ENCODE measurements at regions not wholly inside any gene's neighbourhood (a gene's known extent, or its start where the extent isn't known, plus 50 kb on each side); places are given as distances from the start of the nearest gene placed in this dataset.

DNA sequence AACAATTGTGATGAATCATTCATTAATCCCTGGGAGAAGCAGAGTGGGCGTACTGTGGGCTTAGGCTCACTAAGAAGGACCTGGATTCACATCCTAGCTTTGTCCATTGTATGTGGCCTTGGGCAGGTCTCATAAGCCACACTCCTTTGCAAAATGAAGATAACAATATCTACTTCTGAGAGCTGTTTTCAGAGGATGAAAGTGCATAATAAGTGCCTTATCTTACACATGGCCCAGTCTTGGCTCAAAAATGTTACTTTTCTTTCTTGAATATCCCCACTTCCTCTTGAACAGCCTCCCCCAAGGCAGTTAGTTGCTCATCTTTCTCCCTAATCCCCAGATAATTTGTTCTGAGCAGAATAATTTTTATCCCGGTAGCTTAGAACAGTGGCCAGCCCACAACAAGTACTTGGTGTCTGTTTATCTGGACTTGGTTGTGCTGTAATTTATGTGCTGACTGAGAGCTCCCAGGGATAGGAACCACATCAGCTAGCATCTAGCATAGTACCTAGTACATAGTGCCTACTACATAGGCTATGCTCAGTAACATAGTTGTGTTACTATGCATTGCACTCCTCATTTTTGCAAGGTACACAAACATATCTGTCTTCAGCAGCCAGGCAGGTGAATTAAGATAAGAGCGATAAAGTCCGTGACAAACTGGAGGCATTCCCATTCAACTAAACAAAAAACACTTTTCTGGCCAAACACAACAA is 61.7 kb upstream of the NUDT4 start:
- H4K20me1 ChIP-seq (ENCODE audit: insufficient read depth, low read length): no peaks in the 10 kb centered on the region
- H3K4me3 ChIP-seq (ENCODE audit: low read depth, low read length, poor library complexity, severe bottlenecking): no peak overlapping the region
- no peaks in the 10 kb centered on the region for H3K9me3 ChIP-seq (ENCODE audit: low read length)
- ChIA-PET CTCF (ENCODE audit: unreplicated experiment) (no interaction called here), POLR2A (interaction anchor here (0.6 kb wide), 1 partner anchor 38 kb away, joined by 3 read pairs; no protein-coding TSS in a partner anchor)
- intact Hi-C loops (cut with micrococcal nuclease; ENCODE audit: unreplicated experiment): no loop called here
- H3K9me2 ChIP-seq (ENCODE audit: insufficient read depth, low read length): no peaks in the 10 kb centered on the region
- DNase-seq (ENCODE audit: low spot score): no peak
- TF ChIP-seq EZH2phosphoT487 (IDR thresholded peaks at IDR 0.05; ENCODE audit: borderline replicate concordance, low read depth, low read length): no peak
- TF ChIP-seq CTCF (conservative IDR thresholded peaks at IDR 0.05; ENCODE audit: low read length): no peak
- H3K79me2 ChIP-seq (ENCODE audit: insufficient read depth, low read depth, low read length): no peaks in the 10 kb centered on the region
- no peak overlapping the region for H2AFZ ChIP-seq (ENCODE audit: low read length)
- H3K36me3 ChIP-seq (ENCODE audit: insufficient read depth, low read length): no peaks in the 10 kb centered on the region
- H3K4me1 ChIP-seq (ENCODE audit: insufficient read depth, low read length, poor library complexity, severe bottlenecking): no peaks in the 10 kb centered on the region
- BruUV-seq (replicated peaks): no TSS peak
- no peak overlapping the region for H3K4me2 ChIP-seq (ENCODE audit: low read length)
- H3K27ac ChIP-seq (ENCODE audit: low read depth, low read length, poor library complexity, severe bottlenecking): no peak overlapping the region

DNA sequence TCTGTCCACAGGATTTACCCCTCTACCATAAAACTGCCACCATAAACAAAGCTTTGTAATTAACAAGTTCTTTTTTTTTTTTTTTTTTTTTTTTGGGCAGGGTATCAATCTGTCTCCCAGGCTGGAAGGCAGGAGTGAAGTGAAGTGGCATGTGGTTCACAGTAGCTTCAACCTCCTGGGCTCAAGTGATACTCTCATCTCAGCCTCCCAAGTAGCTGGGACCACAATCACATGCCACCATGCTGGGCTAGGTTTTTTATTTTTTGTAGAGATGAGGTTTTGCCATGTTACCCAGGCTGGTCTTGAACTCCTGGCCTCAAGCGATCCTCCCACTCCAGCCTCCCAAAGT is 61.1 kb upstream of the NUDT4 start:
- no peak for TF ChIP-seq EZH2phosphoT487 (IDR thresholded peaks at IDR 0.05; ENCODE audit: borderline replicate concordance, low read depth, low read length)
- no peak for TF ChIP-seq CTCF (conservative IDR thresholded peaks at IDR 0.05; ENCODE audit: low read length)
- H3K79me2 ChIP-seq (ENCODE audit: insufficient read depth, low read depth, low read length): no peaks in the 10 kb centered on the region
- H3K36me3 ChIP-seq (ENCODE audit: insufficient read depth, low read length): no peaks in the 10 kb centered on the region
- no peaks in the 10 kb centered on the region for H3K9me3 ChIP-seq (ENCODE audit: low read length)
- no peaks in the 10 kb centered on the region for H4K20me1 ChIP-seq (ENCODE audit: insufficient read depth, low read length)
- no peak for DNase-seq (ENCODE audit: low spot score)
- no TSS peak for BruUV-seq (replicated peaks)
- H3K27ac ChIP-seq (ENCODE audit: low read depth, low read length, poor library complexity, severe bottlenecking): no peak overlapping the region
- no peaks in the 10 kb centered on the region for H3K9me2 ChIP-seq (ENCODE audit: insufficient read depth, low read length)
- no peaks in the 10 kb centered on the region for H3K4me1 ChIP-seq (ENCODE audit: insufficient read depth, low read length, poor library complexity, severe bottlenecking)
- ChIA-PET CTCF (ENCODE audit: unreplicated experiment) (no interaction called here), POLR2A (interaction anchor here (0.6 to 1.0 kb wide), 2 partner anchors 37 to 485 kb away, joined by 3 to 5 read pairs; no protein-coding TSS in a partner anchor)
- intact Hi-C loops (cut with micrococcal nuclease; ENCODE audit: unreplicated experiment): no loop called here
- H3K4me3 ChIP-seq (ENCODE audit: low read depth, low read length, poor library complexity, severe bottlenecking): no peak overlapping the region
- no peak overlapping the region for H3K4me2 ChIP-seq (ENCODE audit: low read length)
- no peak overlapping the region for H2AFZ ChIP-seq (ENCODE audit: low read length)

DNA sequence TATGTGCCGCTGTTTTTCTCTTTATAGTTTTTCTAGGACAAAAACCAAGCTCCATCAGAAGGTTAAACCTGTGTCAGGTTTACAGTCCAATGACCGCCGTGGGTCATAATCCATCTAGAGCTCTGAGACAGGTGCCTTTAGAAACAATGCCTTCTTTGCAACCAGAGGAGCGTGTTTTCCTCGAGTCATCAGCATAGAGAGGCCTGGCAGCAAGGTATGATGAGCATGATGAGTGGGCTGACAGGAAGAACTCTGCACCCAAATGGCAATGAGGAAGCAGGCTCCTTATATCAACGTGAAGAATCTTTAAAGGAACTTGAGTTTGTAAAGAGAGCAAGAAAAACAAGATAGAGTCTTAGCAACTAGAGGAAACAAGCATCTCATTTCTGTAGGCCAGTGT is 60.5 kb upstream of the NUDT4 start:
- no TSS peak for BruUV-seq (replicated peaks)
- no peaks in the 10 kb centered on the region for H3K79me2 ChIP-seq (ENCODE audit: insufficient read depth, low read depth, low read length)
- H3K9me2 ChIP-seq (ENCODE audit: insufficient read depth, low read length): no peaks in the 10 kb centered on the region
- H3K4me2 ChIP-seq (ENCODE audit: low read length): no peak overlapping the region
- intact Hi-C loops (cut with micrococcal nuclease; ENCODE audit: unreplicated experiment): no loop called here
- H3K4me1 ChIP-seq (ENCODE audit: insufficient read depth, low read length, poor library complexity, severe bottlenecking): no peaks in the 10 kb centered on the region
- no peaks in the 10 kb centered on the region for H3K36me3 ChIP-seq (ENCODE audit: insufficient read depth, low read length)
- ChIA-PET CTCF (ENCODE audit: unreplicated experiment) (no interaction called here), POLR2A (interaction anchor here (0.6 to 1.0 kb wide), 2 partner anchors 457 to 485 kb away, joined by 3 to 5 read pairs; no protein-coding TSS in a partner anchor)
- H4K20me1 ChIP-seq (ENCODE audit: insufficient read depth, low read length): no peaks in the 10 kb centered on the region
- no peak overlapping the region for H3K4me3 ChIP-seq (ENCODE audit: low read depth, low read length, poor library complexity, severe bottlenecking)
- TF ChIP-seq CTCF (conservative IDR thresholded peaks at IDR 0.05; ENCODE audit: low read length) (no peak), EZH2phosphoT487 (IDR thresholded peaks at IDR 0.05; ENCODE audit: borderline replicate concordance, low read depth, low read length) (no peak)
- H3K27ac ChIP-seq (ENCODE audit: low read depth, low read length, poor library complexity, severe bottlenecking): no peak overlapping the region
- no peak for DNase-seq (ENCODE audit: low spot score)
- no peaks in the 10 kb centered on the region for H3K9me3 ChIP-seq (ENCODE audit: low read length)
- H2AFZ ChIP-seq (ENCODE audit: low read length): no peak overlapping the region

Data from OCI-LY7 (cell line).